GM19397 (cell line): ENCODE measurements at regions not wholly inside any gene's neighbourhood (a gene's known extent, or its start where the extent isn't known, plus 50 kb on each side); places are given as distances from the start of the nearest gene placed in this dataset.

Source experiments
- ATAC-seq: cut with Tn5 transposase; IDR thresholded peaks from one replicate; pipeline ENCODE4 v1.9.1; 2021; ENCODE audit warnings: mild to moderate bottlenecking, moderate library complexity; ENCODE audit not compliant: unreplicated experiment

DNA sequence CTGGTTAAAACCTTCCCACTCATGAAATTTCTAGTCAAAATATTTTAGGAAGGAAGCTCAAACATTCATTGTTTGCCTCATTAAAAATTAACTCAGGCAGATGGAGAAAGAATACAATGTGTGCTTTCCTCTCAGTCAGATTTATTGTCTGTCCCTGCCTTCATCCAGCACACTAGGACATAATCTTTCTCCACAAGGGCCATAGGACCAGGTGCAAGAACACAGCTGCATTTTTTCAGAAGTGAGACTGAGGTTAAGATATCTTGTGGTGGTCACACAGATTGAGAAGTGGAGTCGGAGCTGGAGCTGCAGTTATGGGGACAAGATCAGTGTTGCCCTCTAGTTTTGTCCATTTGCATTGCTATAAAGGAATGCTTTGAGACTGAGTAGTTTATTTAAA is 666.3 kb downstream of the CCSER2 start:
- no peak for ATAC-seq

DNA sequence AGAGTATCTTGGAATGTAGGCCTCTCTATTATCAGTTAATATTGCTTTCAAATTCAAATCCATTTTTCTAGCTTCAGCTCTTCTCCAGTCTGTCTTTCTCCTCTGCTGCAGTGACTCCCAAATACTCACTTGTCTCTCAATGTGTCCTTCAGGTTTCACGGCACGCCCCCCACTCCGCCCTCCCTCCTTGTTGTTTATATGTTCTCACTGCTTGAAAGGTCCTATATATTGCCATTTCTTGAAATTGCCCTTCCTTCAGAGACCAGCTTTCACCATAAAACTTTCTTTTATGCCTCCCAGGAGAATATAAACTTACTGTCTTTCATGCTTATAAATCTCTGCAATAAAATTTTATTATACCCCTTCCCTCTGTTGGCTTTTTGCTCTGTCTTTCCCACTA is 668.2 kb downstream of the CCSER2 start:
- no peak for ATAC-seq

DNA sequence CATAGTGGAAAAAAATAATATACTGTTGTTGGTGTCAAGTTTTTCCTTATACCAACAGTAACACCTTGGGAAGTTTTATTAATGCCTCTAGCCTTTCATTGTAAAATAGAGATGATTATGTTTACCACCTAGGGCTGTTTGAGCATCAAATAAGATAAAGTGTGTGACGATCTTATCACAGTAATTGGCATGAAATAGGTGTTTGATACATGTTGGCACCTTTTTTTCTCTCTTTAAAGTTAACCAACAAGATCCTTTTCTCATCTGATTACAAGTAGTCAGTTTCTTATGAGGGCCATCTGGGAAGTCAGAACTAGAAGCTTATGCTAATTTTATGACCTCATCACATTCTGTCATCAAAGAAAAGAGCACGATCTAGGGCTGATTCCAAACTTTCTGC is 669.5 kb downstream of the CCSER2 start:
- ATAC-seq: no peak

DNA sequence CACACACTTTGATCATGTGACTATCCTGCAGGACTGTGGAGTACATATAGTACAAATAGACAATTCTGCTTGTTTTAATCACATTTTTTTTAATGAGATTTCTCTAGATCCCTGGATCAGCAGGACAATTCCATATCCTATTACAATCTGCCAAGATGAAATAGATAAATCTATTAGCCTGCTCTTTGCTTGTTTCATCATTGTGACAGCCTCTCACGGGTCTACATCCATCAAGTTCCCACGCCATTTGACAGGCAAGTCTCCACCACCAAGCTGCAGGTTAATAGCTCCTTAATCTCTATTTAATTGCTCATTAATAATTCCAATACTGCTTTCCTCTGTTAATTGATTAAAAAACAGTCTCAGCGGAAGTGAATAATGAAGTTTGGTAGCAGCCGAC is 671.5 kb downstream of the CCSER2 start:
- no peak for ATAC-seq

GRCh38 chr10:85003083-85003482 is 674.7 kb downstream of the CCSER2 start:
- ATAC-seq: no peak

DNA sequence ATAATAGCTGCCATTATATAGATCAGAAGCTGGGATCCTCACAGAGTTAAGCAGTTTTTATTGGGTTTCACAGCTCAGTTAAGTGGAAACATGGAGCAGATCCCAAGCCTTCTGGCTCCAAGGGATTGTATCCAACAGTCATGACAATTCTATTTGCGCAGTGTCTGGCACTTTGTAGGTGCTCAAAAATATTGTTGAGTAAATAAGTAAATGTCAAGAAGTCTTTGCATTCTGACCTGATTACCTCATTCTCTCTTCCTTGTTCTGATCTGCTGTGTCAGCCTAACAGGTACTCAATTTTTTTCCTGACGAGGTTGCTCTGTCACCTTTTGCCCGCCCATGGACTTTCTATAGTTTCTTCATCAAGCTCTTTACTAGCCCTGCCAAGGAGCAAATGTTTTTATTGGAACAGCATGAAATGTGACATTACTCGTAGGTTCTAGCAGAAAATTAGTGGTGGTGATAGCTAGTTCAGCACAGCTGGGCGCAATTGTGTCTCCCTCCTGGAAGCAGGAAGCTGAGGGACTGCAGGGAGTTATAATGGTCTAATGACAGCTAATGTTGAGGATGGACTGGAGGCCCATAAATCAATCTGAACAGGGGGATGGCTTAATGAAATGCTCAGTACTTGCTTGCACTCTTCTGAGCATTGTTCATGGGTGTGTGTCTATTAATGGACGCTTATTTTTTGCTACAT is 680.2 kb downstream of the CCSER2 start:
- no peak for ATAC-seq

- no peak for ATAC-seq
These were observed 683.9 kb downstream of the CCSER2 start for GRCh38 chr10:85012305-85012704.

GRCh38 chr10:85026878-85027467 is 698.6 kb downstream of the CCSER2 start:
- no peak for ATAC-seq

- no peak for ATAC-seq
These were observed 704.6 kb downstream of the CCSER2 start for GRCh38 chr10:85032981-85033380.

DNA sequence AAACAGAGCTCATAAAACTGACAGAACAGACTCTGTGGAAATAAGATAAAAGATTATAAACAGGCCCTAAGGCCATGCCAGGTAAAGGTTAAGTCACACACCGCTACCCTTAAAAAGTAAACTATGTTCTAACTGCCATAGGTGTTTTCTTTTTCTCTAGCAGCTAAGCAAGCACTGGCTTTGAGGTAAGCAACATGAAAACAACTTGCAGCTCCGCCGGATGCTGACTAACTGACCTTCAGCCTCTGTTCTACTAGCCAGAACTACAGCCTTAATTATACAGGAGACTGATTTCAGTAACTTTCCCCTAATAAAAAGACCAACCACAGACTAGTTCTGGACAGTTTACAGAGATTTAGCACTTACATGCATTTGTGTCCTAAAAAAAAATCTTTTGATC is 708.3 kb downstream of the CCSER2 start:
- no peak for ATAC-seq

- no peak for ATAC-seq
These were observed 710.9 kb downstream of the CCSER2 start for GRCh38 chr10:85039311-85039710.

- ATAC-seq: no peak
These were observed 714.8 kb downstream of the CCSER2 start for GRCh38 chr10:85043207-85043606.

DNA sequence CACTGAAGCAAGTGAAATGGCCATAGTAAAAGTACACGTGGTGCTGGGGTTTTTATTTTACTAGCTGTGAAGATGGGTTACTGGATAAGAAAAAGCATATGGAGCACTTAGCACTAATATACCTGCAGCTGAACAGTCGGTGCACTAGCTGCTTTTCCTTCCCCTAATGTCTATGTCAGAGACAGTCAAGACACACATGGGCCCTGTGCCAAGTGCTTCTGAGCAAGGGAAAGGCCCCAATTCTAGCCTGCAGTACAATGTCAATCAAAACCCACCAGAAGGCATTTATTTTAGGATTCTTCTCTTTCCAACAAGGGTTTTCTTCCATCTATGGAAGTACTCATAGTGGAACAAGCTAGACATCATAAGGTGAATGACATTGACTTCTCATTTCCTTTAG is 716.7 kb downstream of the CCSER2 start:
- ATAC-seq: no peak

DNA sequence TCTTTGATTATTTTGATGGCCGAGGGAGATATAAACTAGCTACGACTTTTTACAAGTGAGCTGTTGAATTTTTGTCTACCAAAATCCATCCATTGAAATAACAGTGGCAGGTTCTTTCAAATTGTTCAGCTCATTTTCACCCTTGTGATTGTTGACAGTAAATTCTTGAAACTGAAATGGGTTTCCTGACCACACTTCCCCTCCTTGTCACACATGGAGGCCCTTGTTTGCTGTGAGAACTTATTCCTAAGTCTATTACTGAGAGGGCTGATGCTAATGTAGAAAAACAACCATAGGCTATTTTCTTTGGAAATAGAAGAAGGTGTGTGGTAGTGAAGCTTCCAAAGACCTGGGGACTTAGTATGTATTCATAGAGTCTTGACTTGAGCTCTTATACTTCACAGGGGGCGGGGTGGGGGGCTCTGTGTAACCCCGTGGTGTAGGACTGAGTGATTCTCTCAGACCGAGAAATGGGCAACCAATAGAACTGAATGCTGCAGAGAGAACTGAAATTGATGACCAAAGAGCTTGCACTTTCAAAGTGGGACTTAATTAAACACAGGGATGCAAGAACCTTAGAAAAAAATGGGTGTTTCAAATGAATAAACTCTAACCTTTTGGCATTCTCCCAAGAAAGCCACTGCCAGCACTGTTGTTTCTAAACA is 718.9 kb downstream of the CCSER2 start:
- ATAC-seq: no peak

GRCh38 chr10:85047979-85048378 is 719.6 kb downstream of the CCSER2 start:
- no peak for ATAC-seq

DNA sequence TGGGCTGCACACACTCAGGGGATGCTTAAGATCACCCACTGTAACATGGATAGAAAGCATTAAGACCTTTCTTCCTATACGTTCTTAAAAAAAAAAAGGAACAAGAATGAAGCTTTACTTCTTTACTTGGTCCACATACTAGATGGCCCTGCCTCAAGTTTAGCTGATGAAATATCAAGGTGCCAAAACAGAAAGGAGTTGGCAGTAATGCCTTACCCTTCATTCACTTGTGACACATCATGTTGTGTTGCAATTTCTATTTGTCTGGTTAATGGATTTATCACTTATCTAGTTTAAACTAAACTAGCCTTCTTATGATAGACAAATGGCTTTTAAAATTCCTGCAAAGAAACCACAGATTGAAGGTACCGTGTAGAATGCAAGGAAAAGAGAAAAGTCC is 720.3 kb downstream of the CCSER2 start:
- no peak for ATAC-seq

- ATAC-seq: no peak
These were observed 732.6 kb downstream of the CCSER2 start for GRCh38 chr10:85060944-85061343.

DNA sequence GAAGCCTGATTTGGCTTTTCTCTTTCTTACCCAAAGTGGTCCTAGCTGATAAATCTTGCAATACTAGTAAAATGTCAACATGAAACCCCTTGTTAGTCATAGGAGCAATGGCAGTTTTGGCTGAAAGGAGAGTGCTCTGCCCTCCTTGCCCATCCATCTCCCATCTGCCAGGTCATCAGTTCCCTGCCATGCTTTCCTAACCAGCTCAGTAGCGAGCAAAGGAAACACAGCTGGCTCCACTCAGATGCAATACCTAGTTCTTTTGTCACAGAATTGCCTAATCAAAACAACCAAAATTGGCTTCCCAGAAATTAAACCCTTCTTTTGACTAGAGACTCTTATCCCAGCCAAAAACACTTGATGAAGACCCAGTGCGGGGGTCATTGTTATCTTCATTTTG is 733.0 kb downstream of the CCSER2 start:
- ATAC-seq: no peak

- ATAC-seq: no peak
These were observed 739.6 kb downstream of the CCSER2 start for GRCh38 chr10:85067955-85068354.

DNA sequence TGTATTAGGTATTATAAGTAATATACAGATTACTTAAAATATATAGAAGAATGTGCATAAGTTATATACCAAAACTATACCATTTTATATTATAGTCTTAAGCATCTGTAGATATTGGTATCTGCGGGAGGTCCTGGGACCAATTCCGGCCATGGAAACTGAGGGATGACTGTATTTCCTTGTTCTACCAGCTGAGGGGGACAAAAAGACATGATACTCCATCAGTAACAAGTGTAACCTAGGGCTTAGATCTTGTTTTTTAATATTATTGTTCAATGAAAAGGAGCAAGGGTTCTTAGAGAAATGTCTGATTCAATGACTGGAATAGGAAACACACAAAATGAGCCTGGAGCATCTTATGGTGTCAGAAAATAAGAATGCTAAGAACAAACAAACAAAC is 752.5 kb downstream of the CCSER2 start:
- ATAC-seq: no peak

DNA sequence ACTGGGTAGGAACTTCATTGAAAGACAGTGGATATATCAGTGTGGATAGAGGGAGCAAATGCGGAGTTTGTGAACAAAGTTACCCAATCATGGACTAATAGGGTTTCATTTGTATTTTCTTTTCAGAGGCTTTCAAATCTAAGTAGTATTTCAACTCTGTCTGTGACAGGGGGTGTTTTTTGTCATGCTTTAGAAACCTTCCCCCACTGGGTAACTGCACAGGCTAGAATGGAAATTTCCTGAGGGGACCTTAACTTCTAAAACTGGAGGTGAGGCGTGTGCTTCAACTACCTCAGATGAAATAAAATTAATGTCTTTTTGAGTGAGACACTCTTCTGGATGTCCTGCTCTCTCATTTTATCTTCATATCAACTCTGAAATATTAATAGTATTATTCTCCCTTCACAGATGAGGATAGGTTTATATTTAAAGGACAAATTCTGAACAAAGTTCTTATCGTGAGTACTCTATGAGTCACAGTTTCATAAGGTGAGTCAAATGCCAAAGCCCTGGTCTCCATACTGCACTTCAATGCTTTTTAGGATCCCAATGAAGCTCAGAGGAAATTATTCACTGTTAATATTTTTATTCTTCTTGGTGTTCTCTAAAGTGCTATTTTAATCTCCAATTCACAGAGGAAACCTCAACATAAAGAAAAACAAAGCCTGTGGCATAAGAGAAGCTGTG is 770.6 kb downstream of the CCSER2 start:
- no peak for ATAC-seq

DNA sequence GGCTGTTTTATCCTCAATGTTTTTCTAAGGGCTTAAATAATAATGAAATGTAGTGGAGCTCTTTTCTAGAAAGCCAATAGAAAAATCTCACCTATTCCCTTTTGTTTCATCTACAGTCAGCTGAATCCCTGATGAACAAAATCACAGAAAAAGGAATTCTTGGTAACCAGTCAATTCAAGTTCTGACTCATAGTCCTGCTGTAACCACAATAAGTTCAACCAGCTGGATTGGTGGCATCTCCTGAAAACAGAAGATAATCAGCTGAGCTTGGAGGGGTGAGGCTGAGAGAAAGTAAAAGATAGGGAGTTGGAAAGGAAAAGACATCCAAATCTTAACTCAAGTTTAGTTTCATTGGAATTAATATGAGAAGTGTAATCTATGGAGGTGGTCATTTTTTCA is 772.1 kb downstream of the CCSER2 start:
- no peak for ATAC-seq
